RWPE2 (cell line): ENCODE measurements at regions not wholly inside any gene's neighbourhood (a gene's known extent, or its start where the extent isn't known, plus 50 kb on each side); places are given as distances from the start of the nearest gene placed in this dataset.
"Not testable (repeated sequence)": the region's sequence is repeated elsewhere in the genome, so short reads cannot be mapped to it uniquely, and the experiment has no call there.

Source experiments
- ATAC-seq: fragments of 200-7000 bp; cut with Tn5 transposase; 3 replicates; pipeline ENCODE4 v1.9.1; 2021; ENCODE audit warnings: low read depth
- DNase-seq: peaks from one replicate; pipeline ENCODE4 v3.0.0-alpha.2; 2020; ENCODE audit warnings: low spot score
- H3K27ac ChIP-seq: fragments of 450-650 bp; 2 replicates; pipeline ENCODE4 v1.5.1; 2017; ENCODE audit warnings: mild to moderate bottlenecking; ENCODE audit not compliant: poor library complexity, severe bottlenecking
- H3K27me3 ChIP-seq: fragments of 250-450 bp; sonication (Bioruptor Pico); 2 replicates; pipeline ENCODE4 v1.5.1; 2021; ENCODE audit warnings: mild to moderate bottlenecking, moderate library complexity; ENCODE audit not compliant: insufficient read depth, poor library complexity, severe bottlenecking
- H3K36me3 ChIP-seq: fragments of 250-450 bp; sonication (Bioruptor Pico); 2 replicates; pipeline ENCODE4 v1.5.1; 2020; ENCODE audit warnings: low read depth, mild to moderate bottlenecking, moderate library complexity
- H3K4me1 ChIP-seq: fragments of 250-450 bp; sonication (Bioruptor Pico); 2 replicates; pipeline ENCODE4 v1.5.1; 2021; ENCODE audit warnings: mild to moderate bottlenecking, moderate library complexity; ENCODE audit not compliant: insufficient read depth, poor library complexity, severe bottlenecking
- H3K4me3 ChIP-seq: fragments of 250-450 bp; sonication (Bioruptor Pico); 2 replicates; pipeline ENCODE4 v1.5.1; 2021; ENCODE audit warnings: mild to moderate bottlenecking, moderate library complexity; ENCODE audit not compliant: severe bottlenecking
- H3K9me3 ChIP-seq: fragments of 250-450 bp; sonication (Bioruptor Pico); 2 replicates; pipeline ENCODE4 v1.5.1; 2021; ENCODE audit warnings: mild to moderate bottlenecking, moderate library complexity; ENCODE audit not compliant: severe bottlenecking
- TF ChIP-seq, protein P1 (sequence below): fragments of 450-650 bp; IDR thresholded peaks from one replicate; pipeline ENCODE4 v1.5.1; 2017; ENCODE audit warnings: mild to moderate bottlenecking, moderate library complexity; ENCODE audit not compliant: poor library complexity, severe bottlenecking

DNA sequence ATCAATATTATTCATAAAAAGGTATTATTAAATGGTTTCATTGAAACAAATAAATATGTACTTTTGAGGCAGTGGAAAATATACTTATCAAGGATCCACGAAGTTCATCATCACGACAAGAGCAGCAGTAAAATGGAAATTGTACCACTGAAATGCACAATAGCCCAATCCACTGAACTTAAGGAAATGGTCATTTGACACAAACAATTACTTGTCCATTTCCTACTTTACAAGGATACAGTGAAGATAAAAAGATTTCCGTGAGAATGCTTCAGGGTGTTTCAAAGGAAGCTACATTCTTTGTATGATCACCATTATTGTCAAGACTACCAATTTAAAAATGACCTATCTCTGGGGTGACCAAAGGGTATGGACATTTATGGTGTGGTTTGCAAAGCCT lies 210.3 kb downstream of the SYK start:
- Histone ChIP-seq H3K27me3 (no peaks in the 10 kb centered on the region), H3K4me1 (no peaks in the 10 kb centered on the region), H3K4me3 (no peak overlapping the region), H3K27ac (no peak overlapping the region), H3K36me3 (no peaks in the 10 kb centered on the region), H3K9me3 (no peaks in the 10 kb centered on the region)
- DNase-seq = no peak
- ATAC-seq = no peak
- TF ChIP-seq, protein P1, sequence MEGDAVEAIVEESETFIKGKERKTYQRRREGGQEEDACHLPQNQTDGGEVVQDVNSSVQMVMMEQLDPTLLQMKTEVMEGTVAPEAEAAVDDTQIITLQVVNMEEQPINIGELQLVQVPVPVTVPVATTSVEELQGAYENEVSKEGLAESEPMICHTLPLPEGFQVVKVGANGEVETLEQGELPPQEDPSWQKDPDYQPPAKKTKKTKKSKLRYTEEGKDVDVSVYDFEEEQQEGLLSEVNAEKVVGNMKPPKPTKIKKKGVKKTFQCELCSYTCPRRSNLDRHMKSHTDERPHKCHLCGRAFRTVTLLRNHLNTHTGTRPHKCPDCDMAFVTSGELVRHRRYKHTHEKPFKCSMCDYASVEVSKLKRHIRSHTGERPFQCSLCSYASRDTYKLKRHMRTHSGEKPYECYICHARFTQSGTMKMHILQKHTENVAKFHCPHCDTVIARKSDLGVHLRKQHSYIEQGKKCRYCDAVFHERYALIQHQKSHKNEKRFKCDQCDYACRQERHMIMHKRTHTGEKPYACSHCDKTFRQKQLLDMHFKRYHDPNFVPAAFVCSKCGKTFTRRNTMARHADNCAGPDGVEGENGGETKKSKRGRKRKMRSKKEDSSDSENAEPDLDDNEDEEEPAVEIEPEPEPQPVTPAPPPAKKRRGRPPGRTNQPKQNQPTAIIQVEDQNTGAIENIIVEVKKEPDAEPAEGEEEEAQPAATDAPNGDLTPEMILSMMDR = no peak

DNA sequence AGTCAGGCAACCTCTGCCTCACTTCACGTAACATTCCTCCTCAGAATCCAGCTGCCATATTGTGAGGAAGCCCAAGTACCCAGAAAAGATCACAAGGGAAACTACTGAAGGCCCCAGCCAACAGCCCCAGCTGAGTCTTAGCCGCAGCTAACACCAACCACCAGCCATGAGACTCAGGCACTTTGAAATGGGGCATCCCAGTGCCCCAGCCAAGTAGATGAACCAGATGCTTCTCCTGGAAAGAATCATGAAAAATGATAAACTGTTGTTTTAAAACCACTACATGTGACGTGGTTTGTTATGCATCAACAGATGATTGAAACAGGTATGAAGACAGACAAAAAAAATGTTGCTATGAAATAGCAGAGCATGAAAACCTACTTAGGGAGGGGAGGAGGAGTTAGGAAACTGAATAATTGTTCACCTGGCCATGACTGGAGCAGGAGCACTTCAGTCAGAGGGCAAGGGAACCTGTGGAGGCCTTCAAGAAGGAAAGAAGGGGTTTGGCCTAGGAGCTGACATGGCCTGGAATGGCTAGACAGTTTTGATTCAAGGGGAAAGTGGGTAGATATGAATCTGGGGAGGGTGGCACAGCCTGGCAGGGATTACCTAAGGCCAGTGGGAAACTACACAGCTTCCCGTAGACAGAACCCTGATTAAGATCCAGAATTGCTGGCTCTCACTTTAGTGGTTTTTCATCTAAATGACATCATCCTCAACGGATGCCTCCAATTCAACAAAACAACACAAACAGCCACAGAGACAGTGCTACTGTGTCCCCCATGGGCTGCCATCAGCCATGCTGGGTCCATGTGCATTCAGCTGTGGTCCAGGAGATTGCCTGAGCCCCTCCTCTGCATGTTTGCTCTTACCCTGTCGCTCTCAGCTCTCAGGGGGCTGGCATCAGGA lies 211.6 kb downstream of the SYK start:
- no peaks in the 10 kb centered on the region for H3K9me3 ChIP-seq
- DNase-seq = no peak
- no peak overlapping the region for H3K4me3 ChIP-seq
- no peaks in the 10 kb centered on the region for H3K4me1 ChIP-seq
- H3K27ac ChIP-seq = no peak overlapping the region
- ATAC-seq = no peak
- TF ChIP-seq, protein P1 = no peak
- no peaks in the 10 kb centered on the region for H3K36me3 ChIP-seq
- H3K27me3 ChIP-seq = no peaks in the 10 kb centered on the region

DNA sequence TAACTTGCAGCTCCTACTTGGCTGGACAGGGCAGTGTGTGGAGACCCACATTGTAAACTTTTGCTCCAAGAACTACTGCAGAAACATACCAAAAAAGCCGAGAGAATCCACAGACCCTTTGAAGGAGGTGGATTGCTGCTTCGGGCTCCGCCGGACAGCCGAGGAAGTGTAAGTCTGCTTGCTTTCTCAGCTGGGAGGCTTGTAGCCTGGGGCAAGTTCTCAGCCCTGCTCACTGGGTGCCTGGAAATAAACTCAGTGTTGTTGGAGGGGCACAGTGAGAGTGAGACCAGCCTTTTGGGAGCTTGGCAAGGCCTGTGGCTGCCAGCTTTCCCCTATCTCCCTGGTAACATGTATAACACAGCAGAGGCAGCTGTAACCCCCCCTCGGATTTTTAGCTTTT lies 215.6 kb downstream of the SYK start:
- TF ChIP-seq, protein P1 = no peak
- Histone ChIP-seq H3K9me3 (no peaks in the 10 kb centered on the region), H3K36me3 (no peaks in the 10 kb centered on the region), H3K4me1 (no peaks in the 10 kb centered on the region), H3K27me3 (no peaks in the 10 kb centered on the region), H3K27ac (no peak overlapping the region), H3K4me3 (no peak overlapping the region)
- DNase-seq = no peak
- no peak for ATAC-seq

DNA sequence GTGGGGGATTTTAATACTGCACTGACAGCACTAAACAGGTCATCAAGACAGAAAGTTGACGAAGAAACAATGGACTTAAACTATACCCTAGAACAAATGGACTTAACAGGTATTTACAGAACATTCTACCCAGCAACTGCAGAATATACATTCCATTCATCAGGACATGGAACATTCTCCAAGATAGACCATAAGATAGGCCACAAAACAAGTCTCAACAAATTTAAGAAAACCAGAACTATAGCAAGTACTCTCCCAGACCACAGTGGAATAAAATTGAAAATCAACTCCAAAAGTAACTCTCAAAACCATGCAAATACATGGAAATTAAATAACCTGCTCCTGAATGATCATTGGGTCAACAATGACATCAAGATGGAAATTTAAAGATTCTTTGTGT lies 218.3 kb downstream of the SYK start:
- H3K4me1 ChIP-seq, H3K4me3 ChIP-seq, H3K27me3 ChIP-seq, DNase-seq, H3K36me3 ChIP-seq, H3K27ac ChIP-seq, H3K9me3 ChIP-seq, ATAC-seq: not testable (repeated sequence)

DNA sequence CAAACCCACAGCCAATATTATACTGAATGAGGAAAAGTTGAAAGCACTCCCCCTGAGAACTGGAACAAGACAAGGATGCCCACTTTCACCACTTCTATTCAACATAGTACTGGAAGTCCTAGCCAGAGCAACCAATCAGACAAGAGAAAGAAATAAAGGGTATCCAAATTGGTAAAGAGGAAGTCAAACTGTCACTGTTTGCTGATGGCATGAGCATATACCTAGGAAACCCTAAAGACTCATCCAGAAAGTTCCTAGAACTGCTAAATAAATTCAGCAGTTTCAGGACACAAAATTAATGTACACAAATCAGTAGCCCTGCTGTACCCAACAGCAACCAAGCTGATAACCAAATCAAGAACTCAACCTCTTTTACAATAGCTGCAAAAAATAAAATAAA lies 220.0 kb downstream of the SYK start:
- H3K9me3 ChIP-seq, H3K36me3 ChIP-seq, H3K4me1 ChIP-seq, H3K4me3 ChIP-seq, H3K27me3 ChIP-seq, H3K27ac ChIP-seq, DNase-seq, ATAC-seq: not testable (repeated sequence)

DNA sequence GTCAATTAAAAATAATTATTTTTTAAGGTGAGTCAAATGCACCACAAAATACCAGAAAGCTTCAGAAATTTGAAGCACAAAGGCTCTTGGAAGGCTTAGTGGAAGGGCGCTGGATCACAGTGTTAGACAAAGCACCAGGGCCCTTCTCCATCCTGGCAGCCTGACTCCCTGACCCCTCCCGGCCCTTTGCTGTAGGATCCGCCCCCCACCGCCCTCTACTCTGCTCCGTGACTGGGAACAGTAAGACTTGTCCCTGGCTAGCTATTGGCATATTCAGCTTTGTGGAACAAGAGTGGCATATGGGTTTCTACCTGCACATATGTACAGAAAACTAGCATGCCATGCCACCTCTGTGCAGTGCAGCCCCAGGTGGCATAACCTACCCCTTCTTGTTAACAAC lies 222.1 kb downstream of the SYK start:
- Histone ChIP-seq H3K9me3 (no peaks in the 10 kb centered on the region), H3K27ac (no peak overlapping the region), H3K36me3 (no peaks in the 10 kb centered on the region), H3K4me1 (no peaks in the 10 kb centered on the region), H3K27me3 (no peaks in the 10 kb centered on the region), H3K4me3 (no peak overlapping the region)
- no peak for DNase-seq
- TF ChIP-seq, protein P1 = no peak
- no peak for ATAC-seq
